GM12891 (cell line): ENCODE measurements at regions not wholly inside any gene's neighbourhood (a gene's known extent, or its start where the extent isn't known, plus 50 kb on each side); places are given as distances from the start of the nearest gene placed in this dataset.
A peak's percentile ranks its signal among the peaks of the same experiment; 100 is the strongest.

ENCODE experiments used
- DNase-seq: peaks from one replicate; pipeline ENCODE4 v3.0.0; 2011; ENCODE audit warnings: low spot score; ENCODE audit not compliant: insufficient read length
- FAIRE-seq: peaks from 2 replicates; lab custom pipeline; 2011; peaks lifted over from hg19 to GRCh38; lab: Jason Lieb, UNC
- PAX5 ChIP-seq: IDR thresholded peaks from 2 replicates; pipeline ENCODE4 v1.6.1; 2011; ENCODE audit warnings: low read length, moderate library complexity, mild to moderate bottlenecking; ENCODE audit not compliant: insufficient read depth, severe bottlenecking
- POLR2A ChIP-seq: IDR thresholded peaks from 2 replicates; pipeline ENCODE4 v1.6.1; 2011; ENCODE audit warnings: low read depth, low read length, control low read depth
- POLR2AphosphoS5 ChIP-seq: IDR thresholded peaks from 2 replicates; pipeline ENCODE4 v1.6.1; 2011; ENCODE audit warnings: low read depth, low read length, control low read depth
- POU2F2 ChIP-seq: IDR thresholded peaks from 2 replicates; pipeline ENCODE4 v1.6.1; 2011; ENCODE audit warnings: low read depth, mild to moderate bottlenecking, control low read depth, low read length, moderate library complexity
- SPI1 ChIP-seq: IDR thresholded peaks from 2 replicates; pipeline ENCODE4 v1.6.1; 2011; ENCODE audit warnings: low read depth, low read length, control low read depth
- TAF1 ChIP-seq: IDR thresholded peaks from 2 replicates; pipeline ENCODE4 v1.6.1; 2011; ENCODE audit warnings: low read depth, low read length, control low read depth

GRCh38 chr5:125725691-125726090 lies 697.5 kb upstream of the GRAMD2B start:
- no peak for DNase-seq
- TF ChIP-seq POLR2AphosphoS5 (no peak), TAF1 (no peak), SPI1 (no peak), POLR2A (no peak), POU2F2 (no peak), PAX5 (no peak)
- FAIRE-seq = no peak

- no peak for DNase-seq
- TF ChIP-seq PAX5 (no peak), TAF1 (no peak), SPI1 (no peak), POLR2AphosphoS5 (no peak), POU2F2 (no peak), POLR2A (no peak)
- no peak for FAIRE-seq
Observed at GRCh38 chr5:125743939-125744338, 679.3 kb upstream of the GRAMD2B start.

DNA sequence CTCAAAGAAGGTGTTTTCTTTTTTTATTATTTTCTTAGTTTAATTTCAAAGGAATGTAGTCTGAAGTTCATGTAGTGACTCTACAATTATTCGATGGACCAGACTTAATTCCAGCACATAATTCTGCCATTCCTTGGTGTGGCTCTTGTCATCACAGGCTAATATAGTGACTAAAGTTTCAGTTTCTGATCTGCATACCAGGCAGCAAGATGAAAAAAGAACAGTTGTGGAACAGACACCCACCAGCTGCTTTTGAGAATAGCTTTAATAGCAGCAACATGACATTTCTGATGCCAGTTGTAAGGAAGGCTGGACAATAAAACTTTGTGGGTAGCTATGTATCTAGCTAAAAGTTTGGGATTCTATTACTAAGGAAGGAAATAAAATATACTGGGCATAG lies 676.3 kb upstream of the GRAMD2B start:
- FAIRE-seq = no peak
- no peak for TF ChIP-seq POU2F2
- DNase-seq = no peak

- no peak for FAIRE-seq
- TF ChIP-seq SPI1 (no peak), PAX5 (no peak), TAF1 (no peak), POU2F2 (no peak), POLR2A (no peak), POLR2AphosphoS5 (no peak)
- DNase-seq = no peak
Observed at GRCh38 chr5:125750147-125750860, 672.9 kb upstream of the GRAMD2B start.

DNA sequence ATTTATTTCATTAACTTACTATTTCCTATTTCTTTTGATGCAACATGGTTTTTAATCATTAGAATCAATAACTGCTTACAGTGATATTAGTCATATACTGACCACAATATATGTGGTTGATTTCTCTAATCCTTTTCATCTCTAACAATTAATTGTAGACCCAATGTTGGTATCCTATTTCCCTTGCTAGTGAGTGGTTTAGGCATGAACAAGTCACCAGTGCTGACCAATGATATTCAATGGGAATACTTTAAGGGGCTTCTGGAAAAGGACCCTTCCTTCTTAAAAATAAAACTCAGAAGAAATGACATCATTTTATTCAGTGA lies 672.4 kb upstream of the GRAMD2B start:
- FAIRE-seq (no peak), DNase-seq (no peak)

DNA sequence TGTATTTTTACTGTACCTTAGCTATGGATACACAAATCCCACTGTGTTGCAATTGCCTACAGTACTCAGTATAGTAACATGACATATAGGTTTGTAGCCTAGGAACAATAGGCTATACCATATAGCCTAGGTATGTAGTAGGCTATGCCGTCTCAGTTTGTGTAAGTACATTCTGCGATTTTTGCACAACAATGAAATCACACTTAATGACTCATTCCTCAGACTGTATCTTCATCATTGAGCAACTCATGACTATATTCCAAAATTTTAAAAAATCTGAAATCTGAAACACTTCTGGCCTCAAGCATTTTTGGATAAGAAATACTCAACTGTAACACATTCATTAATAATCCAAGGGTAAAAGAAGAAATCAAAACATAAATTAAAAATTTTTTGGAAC lies 666.8 kb upstream of the GRAMD2B start:
- peak; percentile 65 for FAIRE-seq
- TF ChIP-seq POU2F2 (no peak), TAF1 (no peak), POLR2A (no peak), SPI1 (no peak), PAX5 (no peak), POLR2AphosphoS5 (no peak)
- no peak for DNase-seq

More for the DNA sequence above, 672.4 kb upstream of the GRAMD2B start:
- TF ChIP-seq SPI1 (no peak), POLR2A (no peak), PAX5 (no peak), POLR2AphosphoS5 (no peak), TAF1 (no peak)

DNA sequence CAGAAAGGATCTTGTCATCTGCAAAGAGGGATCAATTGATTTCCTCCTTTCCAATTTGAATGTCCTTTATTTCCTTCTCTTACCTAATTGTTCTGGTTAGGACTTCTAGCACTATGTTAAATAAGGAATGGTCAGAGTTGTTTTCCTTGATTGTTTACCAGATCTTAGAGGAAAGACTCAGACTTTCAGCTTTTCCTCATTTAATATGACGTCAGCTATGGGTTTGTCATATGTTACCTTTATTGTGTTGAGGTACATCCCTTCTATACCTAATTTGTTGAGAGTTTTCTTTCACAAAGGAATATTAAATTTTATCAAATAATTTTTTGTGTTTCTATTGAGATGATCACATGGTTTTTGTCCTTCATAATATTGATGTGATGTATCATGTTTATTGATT lies 656.5 kb upstream of the GRAMD2B start:
- TF ChIP-seq POLR2AphosphoS5 (no peak), SPI1 (no peak), POLR2A (no peak), TAF1 (no peak), POU2F2 (no peak), PAX5 (no peak)
- FAIRE-seq = no peak
- no peak for DNase-seq

DNA sequence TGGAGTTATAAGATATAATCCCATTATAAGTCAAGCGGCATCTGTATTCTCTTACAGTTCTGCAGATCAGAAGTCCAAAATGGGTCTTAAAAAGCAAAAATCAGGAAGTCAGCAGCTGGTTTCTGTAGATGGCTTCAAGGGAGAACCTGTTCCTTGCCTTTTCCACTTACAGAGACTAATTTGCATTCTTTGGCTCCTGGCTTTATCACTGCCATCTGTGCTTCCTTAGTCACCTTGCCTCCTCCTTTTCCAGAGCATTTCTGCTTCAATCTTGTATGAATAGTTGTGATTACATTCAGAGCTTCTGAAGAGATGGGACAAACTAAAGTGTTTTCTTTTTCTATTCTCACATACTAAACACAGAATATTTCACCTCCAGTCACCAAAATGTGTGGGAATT lies 647.3 kb upstream of the GRAMD2B start:
- TF ChIP-seq SPI1 (no peak), TAF1 (no peak), PAX5 (no peak), POLR2A (no peak), POLR2AphosphoS5 (no peak), POU2F2 (no peak)
- no peak for DNase-seq
- no peak for FAIRE-seq

- FAIRE-seq (no peak), DNase-seq (no peak)
- TF ChIP-seq TAF1 = no peak
- TF ChIP-seq SPI1 = no peak
- no peak for TF ChIP-seq PAX5
- TF ChIP-seq POLR2AphosphoS5 = no peak
- no peak for TF ChIP-seq POLR2A
- TF ChIP-seq POU2F2 = no peak
Observed at GRCh38 chr5:125776656-125777139, 646.5 kb upstream of the GRAMD2B start.

DNA sequence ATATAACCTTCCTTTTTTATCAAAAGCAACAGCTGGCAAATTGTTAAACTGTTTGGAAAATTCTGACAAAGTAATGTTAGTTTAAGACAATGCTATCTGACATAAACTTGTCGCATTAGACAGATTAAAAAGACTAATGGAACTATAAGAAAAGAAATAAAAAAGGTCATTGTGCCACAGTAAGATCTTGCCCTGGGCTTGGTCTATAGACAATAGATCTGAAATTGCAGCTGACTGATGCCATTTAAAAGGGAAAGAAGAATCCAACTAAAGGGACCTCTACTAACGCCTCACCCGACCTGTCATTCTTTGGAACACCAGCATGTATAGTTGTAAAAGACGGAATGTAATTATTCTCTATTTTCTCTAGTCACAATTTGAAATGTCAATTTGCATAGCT lies 644.4 kb upstream of the GRAMD2B start:
- no peak for TF ChIP-seq SPI1
- TF ChIP-seq PAX5 = no peak
- no peak for TF ChIP-seq TAF1
- no peak for TF ChIP-seq POU2F2
- TF ChIP-seq POLR2A = no peak
- no peak for TF ChIP-seq POLR2AphosphoS5
- DNase-seq (no peak), FAIRE-seq (no peak)

GRCh38 chr5:125785407-125785806 lies 637.8 kb upstream of the GRAMD2B start:
- FAIRE-seq = no peak
- TF ChIP-seq SPI1 (no peak), TAF1 (no peak), POU2F2 (no peak), PAX5 (no peak), POLR2A (no peak), POLR2AphosphoS5 (no peak)
- no peak for DNase-seq
